ENCODE measurements at regions not wholly inside any gene's neighbourhood (a gene's known extent, or its start where the extent isn't known, plus 50 kb on each side); places are given as distances from the start of the nearest gene placed in this dataset.

DNA sequence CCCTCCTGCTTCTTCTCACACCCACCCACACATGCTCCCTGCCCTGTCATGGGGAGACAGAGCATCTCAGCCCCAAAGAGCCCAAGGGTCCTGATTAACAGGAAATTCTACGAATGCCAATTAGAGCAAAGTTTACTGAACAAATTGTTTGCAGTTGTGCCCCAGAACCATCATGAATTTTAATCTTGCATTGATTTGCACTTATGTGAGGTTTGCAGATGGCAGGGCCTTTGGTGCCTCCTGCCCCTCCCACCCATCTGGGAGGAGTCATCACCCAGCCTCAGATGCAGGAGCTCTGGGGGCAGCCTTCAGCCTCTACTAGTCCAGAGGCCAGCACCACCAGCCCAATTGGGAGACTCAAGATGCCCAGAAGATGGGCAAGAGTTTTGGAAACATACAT, 80.8 kb downstream of the PCDH1 start:
- TF ChIP-seq, protein P1, sequence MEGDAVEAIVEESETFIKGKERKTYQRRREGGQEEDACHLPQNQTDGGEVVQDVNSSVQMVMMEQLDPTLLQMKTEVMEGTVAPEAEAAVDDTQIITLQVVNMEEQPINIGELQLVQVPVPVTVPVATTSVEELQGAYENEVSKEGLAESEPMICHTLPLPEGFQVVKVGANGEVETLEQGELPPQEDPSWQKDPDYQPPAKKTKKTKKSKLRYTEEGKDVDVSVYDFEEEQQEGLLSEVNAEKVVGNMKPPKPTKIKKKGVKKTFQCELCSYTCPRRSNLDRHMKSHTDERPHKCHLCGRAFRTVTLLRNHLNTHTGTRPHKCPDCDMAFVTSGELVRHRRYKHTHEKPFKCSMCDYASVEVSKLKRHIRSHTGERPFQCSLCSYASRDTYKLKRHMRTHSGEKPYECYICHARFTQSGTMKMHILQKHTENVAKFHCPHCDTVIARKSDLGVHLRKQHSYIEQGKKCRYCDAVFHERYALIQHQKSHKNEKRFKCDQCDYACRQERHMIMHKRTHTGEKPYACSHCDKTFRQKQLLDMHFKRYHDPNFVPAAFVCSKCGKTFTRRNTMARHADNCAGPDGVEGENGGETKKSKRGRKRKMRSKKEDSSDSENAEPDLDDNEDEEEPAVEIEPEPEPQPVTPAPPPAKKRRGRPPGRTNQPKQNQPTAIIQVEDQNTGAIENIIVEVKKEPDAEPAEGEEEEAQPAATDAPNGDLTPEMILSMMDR (conservative IDR thresholded peaks at IDR 0.05; ENCODE audit: low read length), result no peak
- no peak for TF ChIP-seq EZH2phosphoT487 (IDR thresholded peaks at IDR 0.05; ENCODE audit: borderline replicate concordance, low read depth, low read length)
